Caco-2 (cell line): ENCODE measurements at regions not wholly inside any gene's neighbourhood (a gene's known extent, or its start where the extent isn't known, plus 50 kb on each side); places are given as distances from the start of the nearest gene placed in this dataset.

Source experiments
- BruUV-seq: library from RNA; stranded (reverse); fragments of 400-500 nt; replicated peaks from 2 replicates; lab custom pipeline; 2021; lab: Mats Ljungman, UMichigan
- CTCF ChIA-PET: fragments of 300-600 bp; sonication (Branson Sonifier 250); formaldehyde crosslinking; loops from one replicate; lab custom pipeline; 2022; ENCODE audit warnings: antibody characterized with exemption; lab: Charles Lee
- POLR2A ChIA-PET: fragments of 300-600 bp; sonication (Branson Sonifier 250); formaldehyde crosslinking; loops from one replicate; lab custom pipeline; 2022; ENCODE audit warnings: antibody characterized with exemption; lab: Charles Lee
- DNase-seq, 2 experiments: peaks; one replicate each; pipeline versions ENCODE4 v3.0.0 to v3.0.0-alpha.2; 2020 to 2022
- H3K27me3 ChIP-seq: replicated peaks from 2 replicates; pipeline ENCODE4 v1.6.0; 2011; ENCODE audit warnings: low read length; ENCODE audit not compliant: control insufficient read depth, insufficient read depth
- H3K36me3 ChIP-seq: 2 replicates; pipeline ENCODE4 v1.5.1; 2011; ENCODE audit warnings: low read length; ENCODE audit not compliant: control insufficient read depth, insufficient read depth
- H3K4me1 ChIP-seq: fragments of 250-450 bp; sonication (Bioruptor Pico); 2 replicates; pipeline ENCODE4 v1.5.1; 2020; ENCODE audit warnings: mild to moderate bottlenecking
- H3K4me3 ChIP-seq: 2 replicates; pipeline ENCODE4 v1.5.1; 2011; ENCODE audit warnings: low read depth, mild to moderate bottlenecking, control low read depth, low read length
- H3K9me3 ChIP-seq: fragments of 250-450 bp; sonication (Bioruptor Pico); 2 replicates; pipeline ENCODE4 v1.5.1; 2020; ENCODE audit warnings: mild to moderate bottlenecking, moderate library complexity
- H3K27ac Mint-ChIP-seq: one replicate; pipeline ENCODE4 v1.8.0; 2022; ENCODE audit warnings: mixed read lengths; ENCODE audit not compliant: unreplicated experiment
- H3K27me3 Mint-ChIP-seq: one replicate; pipeline ENCODE4 v1.8.0; 2022; ENCODE audit warnings: mixed read lengths; ENCODE audit not compliant: insufficient read depth, unreplicated experiment
- H3K36me3 Mint-ChIP-seq: one replicate; pipeline ENCODE4 v1.8.0; 2022; ENCODE audit warnings: mild to moderate bottlenecking, mixed read lengths; ENCODE audit not compliant: insufficient read depth, unreplicated experiment
- H3K4me1 Mint-ChIP-seq: one replicate; pipeline ENCODE4 v1.8.0; 2022; ENCODE audit warnings: low read depth, mixed read lengths; ENCODE audit not compliant: unreplicated experiment
- H3K4me3 Mint-ChIP-seq: one replicate; pipeline ENCODE4 v1.8.0; 2022; ENCODE audit warnings: mild to moderate bottlenecking, moderate library complexity, mixed read lengths; ENCODE audit not compliant: unreplicated experiment
- H3K9me3 Mint-ChIP-seq: one replicate; pipeline ENCODE4 v1.8.0; 2022; ENCODE audit warnings: mixed read lengths; ENCODE audit not compliant: unreplicated experiment
- CTCF ChIP-seq, 2 experiments: fragments of 200-600 bp in 1 of 2; IDR thresholded peaks; 1 replicate in 1 of 2; 2 replicates in 1 of 2; pipeline versions ENCODE4 v1.5.1 to v1.8.0; 2011 to 2022; ENCODE audit warnings: antibody characterized with exemption in 1 of 2, control low read depth in 1 of 2, inconsistent platforms in 1 of 2, low read depth in 1 of 2, low read length in 1 of 2, mild to moderate bottlenecking in 1 of 2, moderate library complexity in 1 of 2; ENCODE audit not compliant: insufficient read depth in 1 of 2, severe bottlenecking in 1 of 2, unreplicated experiment in 1 of 2
- intact Hi-C: fragments of 100-400 bp; cut with micrococcal nuclease; formaldehyde crosslinking; loops from one replicate; pipeline ENCODE4 v1.10.0; 2022; ENCODE audit not compliant: unreplicated experiment

- intact Hi-C loops, result no loop called here
- ChIA-PET POLR2A (no interaction called here), CTCF (no interaction called here)
- no peak for TF ChIP-seq CTCF (IDR thresholded peaks at IDR 0.05; ENCODE audit: insufficient read depth in 1 of 2, low read depth in 1 of 2, low read length in 1 of 2, severe bottlenecking in 1 of 2, unreplicated experiment in 1 of 2)
- no peaks in the 10 kb centered on the region for H3K27me3 ChIP-seq
- no peaks in the 10 kb centered on the region for H3K9me3 Mint-ChIP-seq
- no peaks in the 10 kb centered on the region for H3K4me1 ChIP-seq
- H3K4me3 ChIP-seq, result no peak overlapping the region
- H3K36me3 ChIP-seq, result no peaks in the 10 kb centered on the region
- H3K27me3 Mint-ChIP-seq, result no peaks in the 10 kb centered on the region
- H3K4me3 Mint-ChIP-seq, result no peak overlapping the region
- DNase-seq, result no peak
- no peak overlapping the region for H3K27ac Mint-ChIP-seq
- BruUV-seq, result no TSS peak
- H3K4me1 Mint-ChIP-seq, result no peaks in the 10 kb centered on the region
- no peaks in the 10 kb centered on the region for H3K36me3 Mint-ChIP-seq
- H3K9me3 ChIP-seq, result no peaks in the 10 kb centered on the region
These were observed 557.5 kb upstream of the PTBP2 start for GRCh38 chr1:96164053-96164452.

GRCh38 chr1:96178053-96178452, 543.5 kb upstream of the PTBP2 start:
- H3K4me3 ChIP-seq, result no peak overlapping the region
- H3K27me3 ChIP-seq, result no peaks in the 10 kb centered on the region
- ChIA-PET CTCF (no interaction called here), POLR2A (no interaction called here)
- H3K36me3 ChIP-seq, result no peaks in the 10 kb centered on the region
- H3K4me1 ChIP-seq, result no peaks in the 10 kb centered on the region
- intact Hi-C loops, result no loop called here
- Mint-ChIP-seq H3K4me3 (no peak overlapping the region), H3K9me3 (no peaks in the 10 kb centered on the region), H3K4me1 (no peaks in the 10 kb centered on the region), H3K36me3 (no peaks in the 10 kb centered on the region), H3K27me3 (peaks cover 6% of the 10 kb centered on the region), H3K27ac (no peak overlapping the region)
- H3K9me3 ChIP-seq, result no peaks in the 10 kb centered on the region
- DNase-seq, result no peak
- BruUV-seq, result no TSS peak
- no peak for TF ChIP-seq CTCF (IDR thresholded peaks at IDR 0.05; ENCODE audit: insufficient read depth in 1 of 2, low read depth in 1 of 2, low read length in 1 of 2, severe bottlenecking in 1 of 2, unreplicated experiment in 1 of 2)

DNA sequence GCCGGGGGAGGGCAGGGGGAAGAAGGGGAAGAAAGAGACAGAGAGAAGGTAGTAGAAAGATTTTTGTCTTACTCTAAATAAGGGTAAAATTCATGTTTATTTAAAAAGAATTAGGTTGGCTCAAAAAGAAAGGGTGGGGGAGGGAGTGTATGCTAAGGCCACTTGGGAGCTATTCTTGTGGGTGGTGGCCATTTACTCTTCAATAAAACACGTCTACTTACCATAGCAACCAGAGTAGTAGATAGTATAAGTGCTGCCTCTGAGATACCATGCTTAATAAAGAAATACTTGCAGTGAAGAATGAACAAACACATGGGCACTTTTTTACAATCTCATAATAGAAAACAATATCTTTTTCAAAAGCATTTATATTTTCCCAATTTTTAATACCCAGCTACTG, 538.1 kb upstream of the PTBP2 start:
- H3K27me3 ChIP-seq, result no peaks in the 10 kb centered on the region
- H3K4me3 ChIP-seq, result no peak overlapping the region
- no TSS peak for BruUV-seq
- Mint-ChIP-seq H3K27ac (no peak overlapping the region), H3K4me3 (no peak overlapping the region), H3K4me1 (no peaks in the 10 kb centered on the region), H3K27me3 (peaks cover 3% of the 10 kb centered on the region), H3K9me3 (no peaks in the 10 kb centered on the region), H3K36me3 (no peaks in the 10 kb centered on the region)
- ChIA-PET POLR2A (no interaction called here), CTCF (no interaction called here)
- H3K4me1 ChIP-seq, result no peaks in the 10 kb centered on the region
- TF ChIP-seq CTCF (IDR thresholded peaks at IDR 0.05; ENCODE audit: insufficient read depth in 1 of 2, low read depth in 1 of 2, low read length in 1 of 2, severe bottlenecking in 1 of 2, unreplicated experiment in 1 of 2), result no peak
- no peaks in the 10 kb centered on the region for H3K36me3 ChIP-seq
- no peak for DNase-seq
- intact Hi-C loops, result no loop called here
- H3K9me3 ChIP-seq, result no peaks in the 10 kb centered on the region
